OCI-LY3 (cell line): ENCODE measurements at regions not wholly inside any gene's neighbourhood (a gene's known extent, or its start where the extent isn't known, plus 50 kb on each side); places are given as distances from the start of the nearest gene placed in this dataset.
"Not testable (repeated sequence)": the region's sequence is repeated elsewhere in the genome, so short reads cannot be mapped to it uniquely, and the experiment has no call there.

ENCODE experiments used
- CTCF ChIP-seq: fragments of 200-600, 300-600 bp; sonication (generic); IDR thresholded peaks from 2 replicates; pipeline ENCODE4 v1.5.1; 2014; ENCODE audit warnings: antibody characterized with exemption, low read length, low read depth
- EZH2phosphoT487 ChIP-seq: fragments of 200-600 bp; shearing (Covaris generic); IDR thresholded peaks from 2 replicates; pipeline ENCODE4 v1.6.1; 2018; ENCODE audit warnings: antibody characterized with exemption, mixed run types, low read depth

- TF ChIP-seq CTCF, EZH2phosphoT487: not testable (repeated sequence)
These were observed 94.3 kb downstream of the ETS2 start for GRCh38 chr21:38899985-38900384.
